Panc1 (cell line): ENCODE measurements at regions not wholly inside any gene's neighbourhood (a gene's known extent, or its start where the extent isn't known, plus 50 kb on each side); places are given as distances from the start of the nearest gene placed in this dataset.

Experiments used
- POLR2AphosphoS5 ChIP-seq: IDR thresholded peaks from 2 replicates; pipeline ENCODE4 v1.6.1; 2012; ENCODE audit warnings: mild to moderate bottlenecking, low read depth, low read length, moderate library complexity
- SIN3A ChIP-seq: IDR thresholded peaks from 2 replicates; pipeline ENCODE4 v1.6.1; 2012; ENCODE audit warnings: low read depth, mild to moderate bottlenecking, low read length, moderate library complexity, borderline replicate concordance; ENCODE audit not compliant: insufficient read depth
- TF ChIP-seq, protein P1 (sequence below): fragments of 450-650 bp; IDR thresholded peaks from 2 replicates; pipeline ENCODE4 v1.5.1; 2017; ENCODE audit warnings: mild to moderate bottlenecking
- TF ChIP-seq, protein P2 (sequence below), 2 experiments: IDR thresholded peaks; 2 replicates each; pipeline ENCODE4 v1.6.1; 2011 to 2012; ENCODE audit warnings: low read depth in 2 of 2, control low read depth in 1 of 2, low read length in 1 of 2, mild to moderate bottlenecking in 1 of 2, moderate library complexity in 1 of 2; ENCODE audit not compliant: insufficient read depth in 1 of 2

DNA sequence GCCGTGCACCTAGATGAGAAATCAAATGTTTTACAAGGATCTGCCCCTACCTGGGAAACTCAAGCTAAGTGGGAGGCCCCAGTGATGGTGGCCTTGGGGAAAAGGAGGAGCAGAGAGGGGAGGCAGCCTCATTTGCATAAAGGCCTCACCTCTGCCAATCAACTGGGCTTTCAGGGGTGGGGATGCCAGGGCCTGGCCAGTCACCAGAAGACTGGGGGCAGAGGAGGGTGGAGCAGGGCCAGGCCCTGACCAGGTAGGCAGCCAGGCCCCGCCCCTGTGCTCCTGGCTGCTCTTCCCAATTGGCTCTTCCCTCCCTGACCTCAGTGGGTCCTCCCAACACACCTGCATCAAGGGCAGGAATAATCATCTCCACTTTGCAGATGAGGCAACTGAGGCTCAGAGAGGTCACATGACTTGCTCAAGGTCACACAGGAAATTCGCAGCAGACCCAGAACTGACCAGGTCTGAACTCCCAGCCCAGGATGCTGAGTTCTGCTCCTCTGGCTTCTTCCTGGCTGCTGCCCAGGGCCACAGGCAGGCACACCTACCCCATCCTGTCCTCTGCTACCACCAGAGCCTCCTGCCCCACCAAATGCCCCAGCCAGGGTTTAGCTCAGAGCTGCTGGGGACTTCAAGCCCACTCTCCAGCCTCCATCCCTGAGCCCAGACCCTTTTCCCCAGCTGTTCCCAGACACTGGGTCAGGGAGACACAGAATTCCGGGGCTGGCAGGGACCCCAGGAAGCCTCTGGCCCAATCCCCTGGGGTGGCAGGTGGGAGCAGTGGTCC, 677.9 kb downstream of the MATN1 start:
- TF ChIP-seq, protein P1, sequence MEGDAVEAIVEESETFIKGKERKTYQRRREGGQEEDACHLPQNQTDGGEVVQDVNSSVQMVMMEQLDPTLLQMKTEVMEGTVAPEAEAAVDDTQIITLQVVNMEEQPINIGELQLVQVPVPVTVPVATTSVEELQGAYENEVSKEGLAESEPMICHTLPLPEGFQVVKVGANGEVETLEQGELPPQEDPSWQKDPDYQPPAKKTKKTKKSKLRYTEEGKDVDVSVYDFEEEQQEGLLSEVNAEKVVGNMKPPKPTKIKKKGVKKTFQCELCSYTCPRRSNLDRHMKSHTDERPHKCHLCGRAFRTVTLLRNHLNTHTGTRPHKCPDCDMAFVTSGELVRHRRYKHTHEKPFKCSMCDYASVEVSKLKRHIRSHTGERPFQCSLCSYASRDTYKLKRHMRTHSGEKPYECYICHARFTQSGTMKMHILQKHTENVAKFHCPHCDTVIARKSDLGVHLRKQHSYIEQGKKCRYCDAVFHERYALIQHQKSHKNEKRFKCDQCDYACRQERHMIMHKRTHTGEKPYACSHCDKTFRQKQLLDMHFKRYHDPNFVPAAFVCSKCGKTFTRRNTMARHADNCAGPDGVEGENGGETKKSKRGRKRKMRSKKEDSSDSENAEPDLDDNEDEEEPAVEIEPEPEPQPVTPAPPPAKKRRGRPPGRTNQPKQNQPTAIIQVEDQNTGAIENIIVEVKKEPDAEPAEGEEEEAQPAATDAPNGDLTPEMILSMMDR = no peak
- TF ChIP-seq POLR2AphosphoS5 (no peak), SIN3A (no peak)
- TF ChIP-seq, protein P2, sequence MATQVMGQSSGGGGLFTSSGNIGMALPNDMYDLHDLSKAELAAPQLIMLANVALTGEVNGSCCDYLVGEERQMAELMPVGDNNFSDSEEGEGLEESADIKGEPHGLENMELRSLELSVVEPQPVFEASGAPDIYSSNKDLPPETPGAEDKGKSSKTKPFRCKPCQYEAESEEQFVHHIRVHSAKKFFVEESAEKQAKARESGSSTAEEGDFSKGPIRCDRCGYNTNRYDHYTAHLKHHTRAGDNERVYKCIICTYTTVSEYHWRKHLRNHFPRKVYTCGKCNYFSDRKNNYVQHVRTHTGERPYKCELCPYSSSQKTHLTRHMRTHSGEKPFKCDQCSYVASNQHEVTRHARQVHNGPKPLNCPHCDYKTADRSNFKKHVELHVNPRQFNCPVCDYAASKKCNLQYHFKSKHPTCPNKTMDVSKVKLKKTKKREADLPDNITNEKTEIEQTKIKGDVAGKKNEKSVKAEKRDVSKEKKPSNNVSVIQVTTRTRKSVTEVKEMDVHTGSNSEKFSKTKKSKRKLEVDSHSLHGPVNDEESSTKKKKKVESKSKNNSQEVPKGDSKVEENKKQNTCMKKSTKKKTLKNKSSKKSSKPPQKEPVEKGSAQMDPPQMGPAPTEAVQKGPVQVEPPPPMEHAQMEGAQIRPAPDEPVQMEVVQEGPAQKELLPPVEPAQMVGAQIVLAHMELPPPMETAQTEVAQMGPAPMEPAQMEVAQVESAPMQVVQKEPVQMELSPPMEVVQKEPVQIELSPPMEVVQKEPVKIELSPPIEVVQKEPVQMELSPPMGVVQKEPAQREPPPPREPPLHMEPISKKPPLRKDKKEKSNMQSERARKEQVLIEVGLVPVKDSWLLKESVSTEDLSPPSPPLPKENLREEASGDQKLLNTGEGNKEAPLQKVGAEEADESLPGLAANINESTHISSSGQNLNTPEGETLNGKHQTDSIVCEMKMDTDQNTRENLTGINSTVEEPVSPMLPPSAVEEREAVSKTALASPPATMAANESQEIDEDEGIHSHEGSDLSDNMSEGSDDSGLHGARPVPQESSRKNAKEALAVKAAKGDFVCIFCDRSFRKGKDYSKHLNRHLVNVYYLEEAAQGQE (IDR thresholded peaks at IDR 0.05; ENCODE audit: insufficient read depth in 1 of 2, low read depth in 2 of 2, low read length in 1 of 2) = no peak
